ENCODE measurements at regions not wholly inside any gene's neighbourhood (a gene's known extent, or its start where the extent isn't known, plus 50 kb on each side); places are given as distances from the start of the nearest gene placed in this dataset.

GRCh38 chr14:94853920-94854319 lies 84.0 kb upstream of the GSC start:
- Mint-ChIP-seq H3K27me3 (ENCODE audit: unreplicated experiment) (peaks cover 23% of the 10 kb centered on the region), H3K4me1 (ENCODE audit: unreplicated experiment) (peaks cover 2% of the 10 kb centered on the region), H3K9me3 (ENCODE audit: unreplicated experiment) (no peaks in the 10 kb centered on the region), H3K4me3 (ENCODE audit: unreplicated experiment) (no peak overlapping the region), H3K27ac (ENCODE audit: unreplicated experiment) (no peak overlapping the region), H3K36me3 (ENCODE audit: unreplicated experiment) (no peaks in the 10 kb centered on the region)
- TF ChIP-seq CTCF (IDR thresholded peaks at IDR 0.05), result no peak
- no peak for DNase-seq (ENCODE audit: extremely low spot score, unreplicated experiment)

- TF ChIP-seq CTCF (IDR thresholded peaks at IDR 0.05), result no peak
- H3K4me3 Mint-ChIP-seq (ENCODE audit: unreplicated experiment), result no peak overlapping the region
- no peak for DNase-seq (ENCODE audit: extremely low spot score, unreplicated experiment)
- H3K4me1 Mint-ChIP-seq (ENCODE audit: unreplicated experiment), result peaks cover 2% of the 10 kb centered on the region
- no peaks in the 10 kb centered on the region for H3K9me3 Mint-ChIP-seq (ENCODE audit: unreplicated experiment)
- H3K36me3 Mint-ChIP-seq (ENCODE audit: unreplicated experiment), result no peaks in the 10 kb centered on the region
- H3K27me3 Mint-ChIP-seq (ENCODE audit: unreplicated experiment), result peaks cover 4% of the 10 kb centered on the region
- H3K27ac Mint-ChIP-seq (ENCODE audit: unreplicated experiment), result no peak overlapping the region
Measured at GRCh38 chr14:94850309-94851211, 80.6 kb upstream of the GSC start.

- H3K36me3 Mint-ChIP-seq (ENCODE audit: unreplicated experiment), result no peaks in the 10 kb centered on the region
- H3K4me3 Mint-ChIP-seq (ENCODE audit: unreplicated experiment), result no peak overlapping the region
- no peaks in the 10 kb centered on the region for H3K4me1 Mint-ChIP-seq (ENCODE audit: unreplicated experiment)
- no peak overlapping the region for H3K27ac Mint-ChIP-seq (ENCODE audit: unreplicated experiment)
- DNase-seq (ENCODE audit: extremely low spot score, unreplicated experiment), result no peak
- H3K9me3 Mint-ChIP-seq (ENCODE audit: unreplicated experiment), result no peaks in the 10 kb centered on the region
- no peak for TF ChIP-seq CTCF (IDR thresholded peaks at IDR 0.05)
- no peaks in the 10 kb centered on the region for H3K27me3 Mint-ChIP-seq (ENCODE audit: unreplicated experiment)
Measured at GRCh38 chr14:94844593-94845152, 74.8 kb upstream of the GSC start.

- no peaks in the 10 kb centered on the region for H3K9me3 Mint-ChIP-seq (ENCODE audit: unreplicated experiment)
- no peaks in the 10 kb centered on the region for H3K36me3 Mint-ChIP-seq (ENCODE audit: unreplicated experiment)
- no peaks in the 10 kb centered on the region for H3K4me1 Mint-ChIP-seq (ENCODE audit: unreplicated experiment)
- no peak overlapping the region for H3K27ac Mint-ChIP-seq (ENCODE audit: unreplicated experiment)
- H3K4me3 Mint-ChIP-seq (ENCODE audit: unreplicated experiment), result no peak overlapping the region
- no peak for TF ChIP-seq CTCF (IDR thresholded peaks at IDR 0.05)
- H3K27me3 Mint-ChIP-seq (ENCODE audit: unreplicated experiment), result peaks cover 3% of the 10 kb centered on the region
- no peak for DNase-seq (ENCODE audit: extremely low spot score, unreplicated experiment)
Measured at GRCh38 chr14:94840467-94840866, 70.6 kb upstream of the GSC start.

- TF ChIP-seq CTCF (IDR thresholded peaks at IDR 0.05), result no peak
- H3K4me3 Mint-ChIP-seq (ENCODE audit: unreplicated experiment), result no peak overlapping the region
- H3K4me1 Mint-ChIP-seq (ENCODE audit: unreplicated experiment), result no peaks in the 10 kb centered on the region
- no peak for DNase-seq (ENCODE audit: extremely low spot score, unreplicated experiment)
- H3K36me3 Mint-ChIP-seq (ENCODE audit: unreplicated experiment), result no peaks in the 10 kb centered on the region
- H3K27me3 Mint-ChIP-seq (ENCODE audit: unreplicated experiment), result peaks cover 5% of the 10 kb centered on the region
- no peak overlapping the region for H3K27ac Mint-ChIP-seq (ENCODE audit: unreplicated experiment)
- H3K9me3 Mint-ChIP-seq (ENCODE audit: unreplicated experiment), result no peaks in the 10 kb centered on the region
Measured at GRCh38 chr14:94839348-94839747, 69.4 kb upstream of the GSC start.
